ENCODE measurements at regions not wholly inside any gene's neighbourhood (a gene's known extent, or its start where the extent isn't known, plus 50 kb on each side); places are given as distances from the start of the nearest gene placed in this dataset.

DNA sequence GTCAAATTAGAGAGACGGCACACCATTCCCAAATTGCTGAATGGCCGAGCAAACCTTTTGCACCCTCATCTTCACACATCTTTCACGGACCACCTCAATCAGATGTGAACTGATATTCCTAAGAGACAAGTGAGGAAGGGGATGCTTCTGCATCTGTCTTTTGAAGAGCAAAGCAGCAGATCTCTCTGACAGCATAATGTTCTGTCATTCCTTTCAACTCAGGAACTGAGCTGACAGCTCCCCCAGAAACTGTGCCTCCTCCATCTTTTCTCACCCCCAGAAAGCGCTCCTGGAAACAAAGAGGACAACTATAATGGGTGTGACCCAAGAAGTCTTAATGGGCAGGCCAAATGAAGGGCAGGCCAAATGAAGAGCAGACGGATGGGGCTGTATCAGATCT is 256.4 kb downstream of the C1orf94 start:
- DNase-seq (ENCODE audit: low read depth, low spot score) = no peak
- in situ Hi-C loops (cut with HindIII; ENCODE audit: low sequenced_read_pairs) = no loop called here
- TF ChIP-seq, protein P1, sequence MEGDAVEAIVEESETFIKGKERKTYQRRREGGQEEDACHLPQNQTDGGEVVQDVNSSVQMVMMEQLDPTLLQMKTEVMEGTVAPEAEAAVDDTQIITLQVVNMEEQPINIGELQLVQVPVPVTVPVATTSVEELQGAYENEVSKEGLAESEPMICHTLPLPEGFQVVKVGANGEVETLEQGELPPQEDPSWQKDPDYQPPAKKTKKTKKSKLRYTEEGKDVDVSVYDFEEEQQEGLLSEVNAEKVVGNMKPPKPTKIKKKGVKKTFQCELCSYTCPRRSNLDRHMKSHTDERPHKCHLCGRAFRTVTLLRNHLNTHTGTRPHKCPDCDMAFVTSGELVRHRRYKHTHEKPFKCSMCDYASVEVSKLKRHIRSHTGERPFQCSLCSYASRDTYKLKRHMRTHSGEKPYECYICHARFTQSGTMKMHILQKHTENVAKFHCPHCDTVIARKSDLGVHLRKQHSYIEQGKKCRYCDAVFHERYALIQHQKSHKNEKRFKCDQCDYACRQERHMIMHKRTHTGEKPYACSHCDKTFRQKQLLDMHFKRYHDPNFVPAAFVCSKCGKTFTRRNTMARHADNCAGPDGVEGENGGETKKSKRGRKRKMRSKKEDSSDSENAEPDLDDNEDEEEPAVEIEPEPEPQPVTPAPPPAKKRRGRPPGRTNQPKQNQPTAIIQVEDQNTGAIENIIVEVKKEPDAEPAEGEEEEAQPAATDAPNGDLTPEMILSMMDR (IDR thresholded peaks at IDR 0.05; ENCODE audit: low read depth, low read length) = no peak
- no peak overlapping the region for H3K4me3 ChIP-seq (ENCODE audit: low read depth, low read length)

DNA sequence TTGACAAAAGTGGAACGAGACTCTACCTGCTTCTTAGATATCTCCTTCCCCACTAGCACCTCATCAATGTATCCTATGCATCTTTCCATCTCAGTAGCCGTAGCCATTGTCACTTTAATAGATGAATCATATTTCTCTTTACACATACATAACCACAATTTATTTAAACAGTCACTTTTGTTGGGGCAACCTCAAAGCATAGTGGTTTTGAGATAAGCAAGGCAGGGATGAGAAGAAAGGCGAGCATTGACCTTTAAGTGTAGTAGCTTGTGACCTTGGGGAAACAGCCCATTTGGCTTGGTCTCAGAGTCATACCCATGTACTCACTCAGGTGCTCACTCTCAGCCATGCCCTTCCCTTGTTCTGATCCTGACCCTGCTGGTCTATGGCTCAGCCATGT is 260.1 kb downstream of the C1orf94 start:
- in situ Hi-C loops (cut with HindIII; ENCODE audit: low sequenced_read_pairs) = no loop called here
- no peak overlapping the region for H3K4me3 ChIP-seq (ENCODE audit: low read depth, low read length)
- TF ChIP-seq, protein P1 (IDR thresholded peaks at IDR 0.05; ENCODE audit: low read depth, low read length) = no peak
- DNase-seq (ENCODE audit: low read depth, low spot score) = no peak

DNA sequence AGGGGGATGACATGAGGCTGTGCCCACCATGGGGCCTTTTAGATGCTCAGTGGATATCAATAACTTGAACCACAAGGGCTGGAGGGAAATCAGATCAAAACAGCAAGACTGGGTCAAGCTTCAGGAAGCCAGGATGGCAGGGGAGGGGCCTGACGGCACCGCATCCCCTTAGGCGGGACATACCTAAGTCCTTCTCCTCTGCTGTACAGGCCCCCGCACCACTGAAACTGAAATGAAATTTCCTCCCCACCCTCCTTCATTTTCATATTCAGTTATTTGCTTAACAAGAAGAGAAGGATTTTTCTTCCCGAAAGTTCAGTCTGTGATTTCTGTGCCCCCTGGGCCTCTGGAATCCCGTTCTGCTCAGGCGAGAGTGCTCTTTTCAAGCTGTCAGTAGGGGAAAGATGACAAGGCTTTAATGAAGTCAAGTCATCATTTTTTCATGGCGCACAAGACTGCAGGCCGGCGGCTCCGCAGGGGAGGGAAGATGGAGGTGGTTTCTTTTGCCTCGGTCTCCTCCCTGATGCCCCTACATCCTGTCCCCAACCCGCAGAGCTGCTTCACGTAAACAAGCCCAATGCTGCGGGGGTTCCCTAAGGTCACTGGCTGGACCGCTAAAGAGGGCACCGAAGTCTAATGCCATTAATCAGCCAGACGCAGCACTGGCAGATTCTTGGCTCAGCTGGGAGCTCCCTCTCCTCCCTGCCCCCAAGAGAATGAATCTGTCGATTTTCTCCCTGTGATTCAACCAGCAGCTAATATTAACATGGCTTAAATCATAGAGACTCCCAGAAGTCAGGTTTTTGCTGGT is 264.8 kb downstream of the C1orf94 start:
- no peak overlapping the region for H3K4me3 ChIP-seq (ENCODE audit: low read depth, low read length)
- in situ Hi-C loops (cut with HindIII; ENCODE audit: low sequenced_read_pairs) = no loop called here
- no peak for DNase-seq (ENCODE audit: low read depth, low spot score)
- TF ChIP-seq, protein P1 (IDR thresholded peaks at IDR 0.05; ENCODE audit: low read depth, low read length) = no peak

DNA sequence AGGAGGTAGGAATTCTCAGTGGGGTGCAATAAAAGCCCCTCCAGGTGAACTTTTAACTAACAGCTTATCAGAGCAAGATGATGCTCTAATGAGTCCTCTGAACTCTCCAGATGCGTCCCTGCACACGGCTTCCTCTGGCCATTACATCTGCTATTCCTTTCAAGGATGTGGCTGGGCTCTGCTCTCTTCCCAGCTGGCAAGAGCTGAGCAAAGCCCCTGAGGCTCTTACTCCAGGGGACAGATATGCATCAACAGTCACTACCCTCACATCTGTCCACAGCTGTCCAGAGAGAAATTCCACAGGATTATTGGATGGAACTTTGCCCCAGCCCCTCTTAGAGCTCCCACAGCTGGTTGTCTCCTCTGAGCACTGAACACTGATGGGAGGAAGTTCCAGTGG is 267.8 kb downstream of the C1orf94 start:
- DNase-seq (ENCODE audit: low read depth, low spot score) = no peak
- H3K4me3 ChIP-seq (ENCODE audit: low read depth, low read length) = no peak overlapping the region
- in situ Hi-C loops (cut with HindIII; ENCODE audit: low sequenced_read_pairs) = no loop called here
- TF ChIP-seq, protein P1 (IDR thresholded peaks at IDR 0.05; ENCODE audit: low read depth, low read length) = no peak

DNA sequence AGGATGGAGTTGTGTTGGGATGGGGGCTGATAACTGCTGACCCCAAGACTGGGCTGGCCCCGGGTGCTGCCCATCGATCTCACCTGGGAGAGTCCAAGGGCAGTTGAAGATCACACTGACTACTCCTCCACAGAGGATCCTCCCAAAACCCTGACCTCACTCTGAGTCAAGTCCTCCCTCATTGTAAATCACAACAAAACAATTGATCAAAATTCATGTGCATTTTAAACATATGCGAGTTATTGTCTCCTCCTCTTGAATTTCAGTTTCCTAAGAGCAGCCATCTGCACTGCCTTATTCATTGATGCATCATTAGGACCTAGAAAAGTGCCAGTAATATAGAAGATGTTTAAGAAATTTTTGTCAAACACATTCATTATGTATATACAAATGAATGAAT is 273.6 kb downstream of the C1orf94 start:
- DNase-seq (ENCODE audit: low read depth, low spot score) = no peak
- TF ChIP-seq, protein P1 (IDR thresholded peaks at IDR 0.05; ENCODE audit: low read depth, low read length) = no peak
- in situ Hi-C loops (cut with HindIII; ENCODE audit: low sequenced_read_pairs) = no loop called here
- no peak overlapping the region for H3K4me3 ChIP-seq (ENCODE audit: low read depth, low read length)

DNA sequence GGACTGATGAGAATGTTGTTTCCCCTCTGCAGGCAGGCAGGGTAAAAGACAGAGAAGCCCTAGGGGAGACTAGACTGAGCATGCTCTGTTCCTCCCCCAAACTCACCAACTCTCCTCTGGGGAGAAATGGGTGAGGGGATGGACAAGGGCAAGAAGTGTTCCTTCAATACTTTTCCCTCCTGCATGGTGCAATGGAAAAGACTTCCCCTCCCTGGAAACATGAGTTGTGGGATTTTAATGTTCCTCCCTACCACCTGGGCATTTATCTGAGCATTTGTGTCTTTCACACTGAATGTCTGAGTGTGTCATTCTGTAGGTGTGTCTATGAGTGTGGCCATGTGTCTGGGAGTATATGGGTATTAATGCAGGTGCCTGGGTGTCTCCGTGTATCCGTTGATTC is 275.7 kb downstream of the C1orf94 start:
- H3K4me3 ChIP-seq (ENCODE audit: low read depth, low read length) = no peak overlapping the region
- in situ Hi-C loops (cut with HindIII; ENCODE audit: low sequenced_read_pairs) = no loop called here
- DNase-seq (ENCODE audit: low read depth, low spot score) = no peak
- TF ChIP-seq, protein P1 (IDR thresholded peaks at IDR 0.05; ENCODE audit: low read depth, low read length) = no peak
